K562 (cell line): ENCODE measurements at regions not wholly inside any gene's neighbourhood (a gene's known extent, or its start where the extent isn't known, plus 50 kb on each side); places are given as distances from the start of the nearest gene placed in this dataset.

Experiments used
- ATAC-seq: fragments of 200-7000 bp; cut with Tn5 transposase; 3 replicates; pipeline ENCODE4 v1.9.1; 2020; ENCODE audit warnings: moderate library complexity
- BruUV-seq: library from RNA; stranded (reverse); fragments of 400-500 nt; replicated peaks from 2 replicates; lab custom pipeline; 2021; lab: Mats Ljungman, UMichigan
- CTCF ChIA-PET: fragments of 300-600 bp; formaldehyde crosslinking; extraction: SDS; loops from one replicate; lab custom pipeline; 2021; ENCODE audit warnings: low intra/inter-chr PET ratio; lab: Yijun Ruan, JAX
- POLR2A ChIA-PET: fragments of 300-600, 350-650 bp; sonication (Branson Sonifier 250); formaldehyde crosslinking; extraction: SDS; loops from one replicate; lab custom pipeline; 2021; ENCODE audit warnings: antibody characterized with exemption, inconsistent platforms; lab: Yijun Ruan, JAX
- DNase-seq, 4 experiments: peaks; one replicate each; pipeline versions ENCODE4 v3.0.0 to v3.0.0-alpha.2; 2011 to 2018; ENCODE audit warnings: low spot score in 3 of 4, mixed read lengths in 3 of 4; ENCODE audit errors: extremely low read depth in 1 of 4
- FAIRE-seq: peaks from 2 replicates; lab custom pipeline; 2011; peaks lifted over from hg19 to GRCh38; lab: Jason Lieb, UNC
- H2AFZ ChIP-seq: 2 replicates; pipeline ENCODE4 v1.6.0; 2011; ENCODE audit warnings: low read depth, low read length, control low read depth, inconsistent platforms
- H3K27ac ChIP-seq: fragments of 200-600 bp; 3 replicates; pipeline ENCODE4 v1.8.0; 2011; ENCODE audit warnings: low read depth, mild to moderate bottlenecking, control low read depth, inconsistent platforms, low read length, moderate library complexity, mixed read lengths; ENCODE audit errors: extremely low read depth
- H3K27me3 ChIP-seq, 2 experiments: fragments of 300-600 bp in 1 of 2; 2 replicates in 1 of 2; 3 replicates in 1 of 2; pipeline versions ENCODE4 v1.6.0 to v1.8.0; 2011; ENCODE audit warnings: inconsistent platforms in 2 of 2, low read length in 2 of 2, mild to moderate bottlenecking in 1 of 2, mixed read lengths in 1 of 2, moderate library complexity in 1 of 2; ENCODE audit not compliant: control insufficient read depth in 2 of 2, insufficient read depth in 2 of 2
- H3K36me3 ChIP-seq: fragments of 300-600 bp; 3 replicates; pipeline ENCODE4 v1.8.0; 2011; ENCODE audit warnings: mild to moderate bottlenecking, low read length, inconsistent platforms; ENCODE audit not compliant: control insufficient read depth, insufficient read depth
- H3K4me1 ChIP-seq, 2 experiments: fragments of 200-600 bp in 1 of 2; replicated peaks in 1 of 2; 2 replicates in 1 of 2; 3 replicates in 1 of 2; pipeline versions ENCODE4 v1.5.1 to v1.8.0; 2011; ENCODE audit warnings: inconsistent platforms in 2 of 2, low read length in 2 of 2, mild to moderate bottlenecking in 1 of 2, mixed read lengths in 1 of 2, moderate library complexity in 1 of 2; ENCODE audit not compliant: control insufficient read depth in 2 of 2, insufficient read depth in 2 of 2
- H3K4me2 ChIP-seq: 2 replicates; pipeline ENCODE4 v1.6.1; 2011; ENCODE audit warnings: low read length, control low read depth, inconsistent platforms, mixed read lengths; ENCODE audit not compliant: insufficient read depth
- H3K4me3 ChIP-seq: fragments of 200-600 bp; sonication (generic), shearing (Covaris generic); 2 replicates; pipeline ENCODE4 v1.5.1; 2016; ENCODE audit warnings: control low read depth, inconsistent platforms
- H3K79me2 ChIP-seq: fragments of 200-600 bp; 3 replicates; pipeline ENCODE4 v1.8.0; 2011; ENCODE audit warnings: low read length, inconsistent platforms; ENCODE audit not compliant: control insufficient read depth, insufficient read depth
- H3K9ac ChIP-seq, 2 experiments: 2 replicates each; pipeline versions ENCODE4 v1.6.0 to v1.6.1; 2011; ENCODE audit warnings: low read depth in 2 of 2, low read length in 2 of 2, control low read depth in 1 of 2, inconsistent platforms in 1 of 2, mild to moderate bottlenecking in 1 of 2, mixed read lengths in 1 of 2; ENCODE audit not compliant: insufficient read depth in 1 of 2
- H3K9me1 ChIP-seq: one replicate; pipeline ENCODE4 v1.6.0; 2011; ENCODE audit warnings: inconsistent platforms, mild to moderate bottlenecking, low read length, moderate library complexity; ENCODE audit not compliant: control insufficient read depth, insufficient read depth
- H3K9me3 ChIP-seq: replicated peaks from 2 replicates; pipeline ENCODE4 v1.5.1; 2011; ENCODE audit warnings: low read depth, low read length, inconsistent platforms; ENCODE audit not compliant: control insufficient read depth, insufficient read depth
- H4K20me1 ChIP-seq: replicated peaks from 2 replicates; pipeline ENCODE4 v1.6.1; 2011; ENCODE audit warnings: low read length, inconsistent platforms, mixed read lengths; ENCODE audit not compliant: control insufficient read depth, insufficient read depth
- AFF4 ChIP-seq: sonication (generic); formaldehyde crosslinking; IDR thresholded peaks from 2 replicates; pipeline ENCODE4 v1.8.0; 2023; ENCODE audit warnings: mild to moderate bottlenecking, missing genetic modification reagents
- CBFA2T3 ChIP-seq: fragments of 450-650 bp; IDR thresholded peaks from 2 replicates; pipeline ENCODE4 v1.6.1; 2017
- ETS2 ChIP-seq: IDR thresholded peaks from 2 replicates; pipeline ENCODE4 v1.6.1; 2016; ENCODE audit warnings: borderline replicate concordance, missing genetic modification characterization, mild to moderate bottlenecking, moderate library complexity, missing compliant biosample characterization; ENCODE audit not compliant: poor library complexity, severe bottlenecking
- MAFK ChIP-seq: IDR thresholded peaks from 2 replicates; pipeline ENCODE4 v1.6.1; 2011; ENCODE audit warnings: low read length, improper control_type of control experiment
- PRPF4 ChIP-seq: fragments of 200-400 bp; formaldehyde crosslinking; IDR thresholded peaks from one replicate; pipeline ENCODE4 v1.6.1; 2017; ENCODE audit warnings: low read length, low read depth, mild to moderate bottlenecking; ENCODE audit not compliant: insufficient read depth, poor library complexity, severe bottlenecking
- SMAD3 ChIP-seq: fragments of 450-650 bp; formaldehyde crosslinking; conservative IDR thresholded peaks from 2 replicates; pipeline ENCODE4 v1.4.0; 2020; ENCODE audit warnings: mild to moderate bottlenecking
- VEZF1 ChIP-seq: fragments of 200-800 bp; sonication (Bioruptor generic); IDR thresholded peaks from 2 replicates; pipeline ENCODE4 v1.6.1; 2017; ENCODE audit warnings: missing genetic modification characterization, missing compliant biosample characterization
- ZNF384 ChIP-seq: IDR thresholded peaks from 2 replicates; pipeline ENCODE4 v1.6.1; 2012; ENCODE audit warnings: low read depth, low read length, improper control_type of control experiment
- ZNF431 ChIP-seq: sonication (generic); formaldehyde crosslinking; IDR thresholded peaks from 2 replicates; pipeline ENCODE4 v1.8.0; 2022; ENCODE audit warnings: mild to moderate bottlenecking, missing genetic modification reagents
- ZNF696 ChIP-seq: fragments of 250-450 bp; sonication (Bioruptor Pico); conservative IDR thresholded peaks from 2 replicates; pipeline ENCODE4 v1.4.0; 2020; ENCODE audit warnings: mild to moderate bottlenecking, moderate library complexity
- ZNF740 ChIP-seq, 3 experiments: fragments of 200-800 bp in 1 of 3; sonication (Bioruptor generic) in 1 of 3; sonication (generic) in 1 of 3; formaldehyde crosslinking in 1 of 3; IDR thresholded peaks; 2 replicates each; pipeline versions ENCODE4 v1.6.1 to v1.8.0; 2016 to 2022; ENCODE audit warnings: mild to moderate bottlenecking in 2 of 3, missing compliant biosample characterization in 2 of 3, missing genetic modification characterization in 2 of 3, missing genetic modification reagents in 1 of 3
- WGBS: fragments of 100-300 bp; shearing (Covaris generic); methylation state at CpG from one replicate; pipeline ENCODE4 v1.1.6; 2016; ENCODE audit warnings: low coverage, mixed read lengths; ENCODE audit not compliant: insufficient coverage; ENCODE audit errors: missing lambda C conversion rate; 5-methylcytosine and 5-hydroxymethylcytosine counted together
- in situ Hi-C: fragments of 300-500 bp; cut with MboI; formaldehyde crosslinking; loops from 4 replicates; pipeline ENCODE4 v1.15.0; 2018; ENCODE audit warnings: inconsistent platforms, mixed read lengths
- intact Hi-C: fragments of 100-400 bp; cut with micrococcal nuclease; formaldehyde crosslinking; loops from 2 replicates; pipeline ENCODE4 v1.14.2; 2022
- TF ChIP-seq, protein P1 (sequence below): IDR thresholded peaks from 2 replicates; pipeline ENCODE4 v1.6.1; 2016; ENCODE audit warnings: missing genetic modification characterization, missing compliant biosample characterization
- TF ChIP-seq, protein P2 (sequence below): fragments of 450-650 bp; IDR thresholded peaks from one replicate; pipeline ENCODE4 v1.6.1; 2018; ENCODE audit warnings: mild to moderate bottlenecking, moderate library complexity; ENCODE audit not compliant: partially characterized antibody

GRCh38 chr14:29982171-29982570 is 54.5 kb upstream of the PRKD1 start:
- Histone ChIP-seq H4K20me1 (no peaks in the 10 kb centered on the region), H3K9ac (no peak overlapping the region), H3K9me1 (no peaks in the 10 kb centered on the region), H3K4me3 (no peak overlapping the region), H3K36me3 (no peaks in the 10 kb centered on the region), H3K79me2 (no peaks in the 10 kb centered on the region), H2AFZ (no peak overlapping the region), H3K4me2 (no peak overlapping the region), H3K27me3 (no peaks in the 10 kb centered on the region), H3K4me1 (no peaks in the 10 kb centered on the region), H3K9me3 (no peaks in the 10 kb centered on the region), H3K27ac (no peak overlapping the region)
- in situ Hi-C loops (no loop called here), intact Hi-C loops (no loop called here)
- no TSS peak for BruUV-seq
- ATAC-seq (no peak), FAIRE-seq (no peak), DNase-seq (no peak)
- ChIA-PET CTCF (no interaction called here), POLR2A (interaction anchor here (0.6 kb wide), 1 partner anchor 447 kb away, joined by 5 read pairs; no protein-coding TSS in a partner anchor)
- WGBS = 0% methylated on average over 1 of the region's 1 CpG
- TF ChIP-seq, protein P1, sequence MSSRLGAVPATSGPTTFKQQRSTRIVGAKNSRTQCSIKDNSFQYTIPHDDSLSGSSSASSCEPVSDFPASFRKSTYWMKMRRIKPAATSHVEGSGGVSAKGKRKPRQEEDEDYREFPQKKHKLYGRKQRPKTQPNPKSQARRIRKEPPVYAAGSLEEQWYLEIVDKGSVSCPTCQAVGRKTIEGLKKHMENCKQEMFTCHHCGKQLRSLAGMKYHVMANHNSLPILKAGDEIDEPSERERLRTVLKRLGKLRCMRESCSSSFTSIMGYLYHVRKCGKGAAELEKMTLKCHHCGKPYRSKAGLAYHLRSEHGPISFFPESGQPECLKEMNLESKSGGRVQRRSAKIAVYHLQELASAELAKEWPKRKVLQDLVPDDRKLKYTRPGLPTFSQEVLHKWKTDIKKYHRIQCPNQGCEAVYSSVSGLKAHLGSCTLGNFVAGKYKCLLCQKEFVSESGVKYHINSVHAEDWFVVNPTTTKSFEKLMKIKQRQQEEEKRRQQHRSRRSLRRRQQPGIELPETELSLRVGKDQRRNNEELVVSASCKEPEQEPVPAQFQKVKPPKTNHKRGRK (tag) = no peak
- TF ChIP-seq AFF4 (no peak), PRPF4 (no peak), ETS2 (tag) (no peak), ZNF696 (no peak), ZNF384 (no peak), ZNF740 (CRISPR knock-in tag; IDR thresholded peaks at IDR 0.05) (no peak), ZNF740 (tag; IDR thresholded peaks at IDR 0.05) (no peak), ZNF431 (CRISPR knock-in tag) (no peak), VEZF1 (no peak), SMAD3 (no peak), MAFK (no peak), CBFA2T3 (no peak)
- TF ChIP-seq, protein P2, sequence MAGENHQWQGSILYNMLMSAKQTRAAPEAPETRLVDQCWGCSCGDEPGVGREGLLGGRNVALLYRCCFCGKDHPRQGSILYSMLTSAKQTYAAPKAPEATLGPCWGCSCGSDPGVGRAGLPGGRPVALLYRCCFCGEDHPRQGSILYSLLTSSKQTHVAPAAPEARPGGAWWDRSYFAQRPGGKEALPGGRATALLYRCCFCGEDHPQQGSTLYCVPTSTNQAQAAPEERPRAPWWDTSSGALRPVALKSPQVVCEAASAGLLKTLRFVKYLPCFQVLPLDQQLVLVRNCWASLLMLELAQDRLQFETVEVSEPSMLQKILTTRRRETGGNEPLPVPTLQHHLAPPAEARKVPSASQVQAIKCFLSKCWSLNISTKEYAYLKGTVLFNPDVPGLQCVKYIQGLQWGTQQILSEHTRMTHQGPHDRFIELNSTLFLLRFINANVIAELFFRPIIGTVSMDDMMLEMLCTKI = no peak
